Cardiac muscle cell (in vitro differentiated cells and primary cell): ENCODE measurements at regions not wholly inside any gene's neighbourhood (a gene's known extent, or its start where the extent isn't known, plus 50 kb on each side); places are given as distances from the start of the nearest gene placed in this dataset.

ENCODE experiments used
- DNase-seq, 2 donors: peaks; one replicate each; pipeline versions ENCODE4 v3.0.0 to v3.0.0-alpha.2; 2010 to 2017; ENCODE audit warnings: low read depth in 1 of 2, low spot score in 1 of 2
- H3K27ac ChIP-seq: fragments of 200-600 bp; sonication (generic); 2 replicates; pipeline ENCODE4 v1.5.1; 2016
- H3K27me3 ChIP-seq: fragments of 200-600 bp; sonication (generic); 2 replicates; pipeline ENCODE4 v1.6.0; 2016; ENCODE audit warnings: control low read depth
- H3K36me3 ChIP-seq: fragments of 200-600 bp; sonication (generic); 2 replicates; pipeline ENCODE4 v1.5.1; 2016; ENCODE audit warnings: control low read depth
- H3K4me1 ChIP-seq: fragments of 200-600 bp; sonication (generic); 2 replicates; pipeline ENCODE4 v1.8.1; 2017; ENCODE audit warnings: low read depth, mild to moderate bottlenecking, mixed run types
- H3K4me3 ChIP-seq: fragments of 200-600 bp; sonication (generic); 2 replicates; pipeline ENCODE4 v1.5.1; 2016; ENCODE audit warnings: mild to moderate bottlenecking
- H3K9me3 ChIP-seq: fragments of 200-600 bp; sonication (generic); 2 replicates; pipeline ENCODE4 v1.5.1; 2017; ENCODE audit warnings: low read depth, mild to moderate bottlenecking, control low read depth
- TF ChIP-seq, protein P1 (sequence below): IDR thresholded peaks from 2 replicates; pipeline ENCODE4 v1.5.1; 2012; ENCODE audit warnings: low read depth, mild to moderate bottlenecking, low read length

DNA sequence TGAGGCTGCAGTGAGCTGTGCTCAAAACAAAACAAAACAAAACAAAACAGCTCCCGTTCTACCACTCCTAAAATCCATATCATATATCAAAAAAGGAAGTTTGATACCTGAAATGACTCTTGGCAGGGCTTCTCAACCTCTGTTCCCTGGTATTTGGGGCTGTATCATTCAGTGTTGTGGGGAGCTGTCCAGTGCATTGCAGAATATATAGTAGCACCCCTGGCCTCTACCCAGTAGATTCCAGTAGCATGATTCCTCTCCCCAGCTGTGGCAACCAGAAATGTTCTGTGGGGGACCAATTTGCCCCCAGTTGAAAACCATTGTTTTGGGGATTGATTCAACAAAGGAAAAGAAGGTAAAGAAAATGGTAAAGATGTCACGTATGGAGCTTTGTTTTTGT, 238.9 kb downstream of the PRL start:
- DNase-seq, result no peak
- TF ChIP-seq, protein P1, sequence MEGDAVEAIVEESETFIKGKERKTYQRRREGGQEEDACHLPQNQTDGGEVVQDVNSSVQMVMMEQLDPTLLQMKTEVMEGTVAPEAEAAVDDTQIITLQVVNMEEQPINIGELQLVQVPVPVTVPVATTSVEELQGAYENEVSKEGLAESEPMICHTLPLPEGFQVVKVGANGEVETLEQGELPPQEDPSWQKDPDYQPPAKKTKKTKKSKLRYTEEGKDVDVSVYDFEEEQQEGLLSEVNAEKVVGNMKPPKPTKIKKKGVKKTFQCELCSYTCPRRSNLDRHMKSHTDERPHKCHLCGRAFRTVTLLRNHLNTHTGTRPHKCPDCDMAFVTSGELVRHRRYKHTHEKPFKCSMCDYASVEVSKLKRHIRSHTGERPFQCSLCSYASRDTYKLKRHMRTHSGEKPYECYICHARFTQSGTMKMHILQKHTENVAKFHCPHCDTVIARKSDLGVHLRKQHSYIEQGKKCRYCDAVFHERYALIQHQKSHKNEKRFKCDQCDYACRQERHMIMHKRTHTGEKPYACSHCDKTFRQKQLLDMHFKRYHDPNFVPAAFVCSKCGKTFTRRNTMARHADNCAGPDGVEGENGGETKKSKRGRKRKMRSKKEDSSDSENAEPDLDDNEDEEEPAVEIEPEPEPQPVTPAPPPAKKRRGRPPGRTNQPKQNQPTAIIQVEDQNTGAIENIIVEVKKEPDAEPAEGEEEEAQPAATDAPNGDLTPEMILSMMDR, result no peak
- Histone ChIP-seq H3K9me3 (no peaks in the 10 kb centered on the region), H3K27me3 (no peaks in the 10 kb centered on the region), H3K4me1 (no peaks in the 10 kb centered on the region), H3K4me3 (no peak overlapping the region), H3K27ac (no peak overlapping the region), H3K36me3 (no peaks in the 10 kb centered on the region)

DNA sequence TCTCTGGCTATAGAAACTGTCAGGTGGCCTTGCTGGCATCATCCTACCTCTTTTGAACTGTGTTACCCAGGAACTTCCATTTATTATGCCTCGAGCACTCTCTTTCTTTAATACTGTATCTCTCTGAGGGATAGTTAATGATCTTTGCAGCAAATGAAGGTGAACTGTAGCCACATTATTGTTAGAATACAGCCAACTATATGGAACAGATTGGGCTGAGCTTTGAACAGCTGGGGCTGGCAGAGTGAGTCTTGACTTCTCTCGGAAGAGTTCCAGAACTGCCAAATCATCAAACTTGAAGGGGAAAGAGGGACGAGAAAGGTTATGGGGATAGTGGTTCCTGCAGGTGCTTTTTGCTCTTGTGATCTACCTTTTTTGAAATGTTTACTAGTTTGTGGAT, 237.7 kb downstream of the PRL start:
- Histone ChIP-seq H3K4me3 (no peak overlapping the region), H3K9me3 (no peaks in the 10 kb centered on the region), H3K27me3 (no peaks in the 10 kb centered on the region), H3K27ac (no peak overlapping the region), H3K4me1 (no peaks in the 10 kb centered on the region), H3K36me3 (no peaks in the 10 kb centered on the region)
- no peak for DNase-seq
- TF ChIP-seq, protein P1, result no peak

DNA sequence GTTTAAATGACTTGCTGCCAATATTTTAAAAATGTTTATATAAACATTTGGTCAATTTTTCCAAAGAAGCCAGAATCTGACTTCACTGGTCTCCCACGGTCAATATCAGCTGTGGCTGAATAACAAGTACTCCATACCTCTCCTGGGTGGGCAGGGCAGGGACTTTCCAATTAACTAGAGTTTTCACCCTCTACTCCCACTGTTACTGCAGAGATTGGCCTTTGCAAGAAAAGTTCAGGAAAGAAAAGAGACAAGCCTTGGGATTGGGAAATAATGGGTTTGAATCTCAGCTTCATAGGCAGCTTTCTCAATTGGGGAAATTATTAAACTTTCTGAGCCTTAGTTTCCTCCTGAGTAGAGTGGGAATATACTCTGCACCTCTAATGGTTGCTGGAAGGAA, 236.9 kb downstream of the PRL start:
- no peaks in the 10 kb centered on the region for H3K4me1 ChIP-seq
- no peak overlapping the region for H3K4me3 ChIP-seq
- no peak overlapping the region for H3K27ac ChIP-seq
- no peaks in the 10 kb centered on the region for H3K9me3 ChIP-seq
- TF ChIP-seq, protein P1, result no peak
- no peak for DNase-seq
- no peaks in the 10 kb centered on the region for H3K36me3 ChIP-seq
- H3K27me3 ChIP-seq, result no peaks in the 10 kb centered on the region

DNA sequence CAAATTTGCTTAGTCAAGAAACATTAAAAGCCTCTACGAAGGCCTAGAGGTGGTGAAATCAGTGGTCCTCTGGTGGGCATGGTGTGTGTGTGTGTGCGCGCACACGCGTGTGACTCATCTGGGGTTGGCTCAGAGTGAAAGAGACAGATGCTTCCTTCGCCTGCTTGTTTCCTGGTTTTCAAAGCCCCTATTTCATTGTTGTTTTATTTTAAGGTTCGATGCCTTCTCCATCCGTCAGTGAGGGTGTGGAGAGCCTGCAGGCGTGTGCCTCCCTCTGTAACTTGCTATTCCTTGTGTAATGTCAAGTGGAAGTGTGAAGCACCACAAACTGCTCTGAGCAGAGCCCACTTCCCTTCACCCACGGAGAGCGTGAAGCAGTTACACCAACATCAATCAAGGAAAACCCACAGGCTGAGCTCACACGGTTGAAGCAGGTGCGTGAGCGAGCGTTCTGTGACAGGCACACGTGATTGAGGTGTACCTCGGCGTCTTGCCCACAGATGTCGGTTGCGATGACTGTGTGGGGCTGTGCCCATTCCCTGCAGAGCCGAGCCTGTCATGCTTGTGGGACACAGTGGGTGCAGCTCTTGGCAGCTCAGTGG, 233.9 kb downstream of the PRL start:
- H3K36me3 ChIP-seq, result no peaks in the 10 kb centered on the region

DNA sequence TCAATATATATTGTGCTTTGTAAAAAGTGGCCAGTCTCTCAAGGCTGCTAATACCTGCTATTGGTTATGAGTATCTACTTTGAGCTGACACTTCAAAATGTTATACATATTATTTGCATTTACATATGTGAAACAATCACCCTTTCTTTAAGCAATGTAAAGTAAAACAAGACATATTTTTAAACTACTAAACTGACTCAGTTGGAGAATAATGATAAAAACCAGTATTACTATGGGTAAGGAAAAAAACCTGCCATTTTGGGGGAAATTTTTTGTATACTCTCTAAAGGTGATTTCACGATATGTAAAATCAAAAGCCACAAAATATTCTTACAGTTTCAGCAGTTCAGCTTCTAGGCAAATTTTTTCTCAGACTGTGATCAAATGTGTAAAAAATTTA, 232.3 kb downstream of the PRL start:
- no peak for DNase-seq
- no peaks in the 10 kb centered on the region for H3K4me1 ChIP-seq
- no peaks in the 10 kb centered on the region for H3K27me3 ChIP-seq
- H3K4me3 ChIP-seq, result no peak overlapping the region
- no peaks in the 10 kb centered on the region for H3K9me3 ChIP-seq
- no peaks in the 10 kb centered on the region for H3K36me3 ChIP-seq
- TF ChIP-seq, protein P1, result no peak
- no peak overlapping the region for H3K27ac ChIP-seq

More for the DNA sequence above, 233.9 kb downstream of the PRL start:
- no peaks in the 10 kb centered on the region for H3K4me1 ChIP-seq
- H3K27me3 ChIP-seq, result no peaks in the 10 kb centered on the region
- TF ChIP-seq, protein P1, result no peak
- H3K9me3 ChIP-seq, result no peaks in the 10 kb centered on the region
- H3K4me3 ChIP-seq, result no peak overlapping the region
- DNase-seq, result no peak
- no peak overlapping the region for H3K27ac ChIP-seq
